Left lung (tissue), 4 donors: ENCODE measurements at regions not wholly inside any gene's neighbourhood (a gene's known extent, or its start where the extent isn't known, plus 50 kb on each side); places are given as distances from the start of the nearest gene placed in this dataset.

ENCODE experiments used
- ATAC-seq: fragments of 200-7000 bp; cut with Tn5 transposase; one replicate; pipeline ENCODE4 v1.9.1; 2020; ENCODE audit warnings: moderate library complexity
- DNase-seq, 4 donors: peaks; one replicate each; pipeline ENCODE4 v3.0.0-alpha.2; 2013 to 2020
- H3K27ac ChIP-seq, 2 donors: fragments of 200-600 bp; sonication (generic) in 1 of 2; one replicate each; pipeline versions ENCODE4 v1.5.0 to v1.8.0; 2020 to 2021
- H3K27me3 ChIP-seq, 2 donors: fragments of 200-600 bp; sonication (generic) in 1 of 2; one replicate each; pipeline versions ENCODE4 v1.5.0 to v1.8.0; 2020 to 2021
- H3K36me3 ChIP-seq, 2 donors: fragments of 200-600 bp; sonication (generic) in 1 of 2; one replicate each; pipeline versions ENCODE4 v1.5.0 to v1.8.0; 2020 to 2021
- H3K4me1 ChIP-seq, 2 donors: fragments of 200-600 bp; one replicate each; pipeline ENCODE4 v1.8.0; 2021
- H3K4me3 ChIP-seq, 2 donors: fragments of 200-600 bp; sonication (generic) in 1 of 2; one replicate each; pipeline versions ENCODE4 v1.5.0 to v1.8.0; 2020 to 2021; ENCODE audit warnings: mild to moderate bottlenecking in 1 of 2
- H3K9me3 ChIP-seq, 2 donors: fragments of 200-600 bp; sonication (generic) in 1 of 2; one replicate each; pipeline versions ENCODE4 v1.5.0 to v1.8.0; 2020 to 2021
- intact Hi-C, 2 donors: fragments of 100-400 bp; cut with DNase I; formaldehyde crosslinking; loops; one replicate each; pipeline versions ENCODE4 v1.11.2 to v1.14.2; 2022
- TF ChIP-seq, protein P1 (sequence below), 2 donors: fragments of 200-600 bp; sonication (generic) in 1 of 2; IDR thresholded peaks; one replicate each; pipeline versions ENCODE4 v1.5.0 to v1.8.0; 2021; ENCODE audit warnings: antibody characterized with exemption in 2 of 2
- donor health status: DM: no; HTN: yes; CAD: no.
- donor health status: DM: no; HTN: no; CAD: no.

GRCh38 chrY:17398336-17399072, 481.5 kb downstream of the CDY2B start:
- TF ChIP-seq, protein P1, sequence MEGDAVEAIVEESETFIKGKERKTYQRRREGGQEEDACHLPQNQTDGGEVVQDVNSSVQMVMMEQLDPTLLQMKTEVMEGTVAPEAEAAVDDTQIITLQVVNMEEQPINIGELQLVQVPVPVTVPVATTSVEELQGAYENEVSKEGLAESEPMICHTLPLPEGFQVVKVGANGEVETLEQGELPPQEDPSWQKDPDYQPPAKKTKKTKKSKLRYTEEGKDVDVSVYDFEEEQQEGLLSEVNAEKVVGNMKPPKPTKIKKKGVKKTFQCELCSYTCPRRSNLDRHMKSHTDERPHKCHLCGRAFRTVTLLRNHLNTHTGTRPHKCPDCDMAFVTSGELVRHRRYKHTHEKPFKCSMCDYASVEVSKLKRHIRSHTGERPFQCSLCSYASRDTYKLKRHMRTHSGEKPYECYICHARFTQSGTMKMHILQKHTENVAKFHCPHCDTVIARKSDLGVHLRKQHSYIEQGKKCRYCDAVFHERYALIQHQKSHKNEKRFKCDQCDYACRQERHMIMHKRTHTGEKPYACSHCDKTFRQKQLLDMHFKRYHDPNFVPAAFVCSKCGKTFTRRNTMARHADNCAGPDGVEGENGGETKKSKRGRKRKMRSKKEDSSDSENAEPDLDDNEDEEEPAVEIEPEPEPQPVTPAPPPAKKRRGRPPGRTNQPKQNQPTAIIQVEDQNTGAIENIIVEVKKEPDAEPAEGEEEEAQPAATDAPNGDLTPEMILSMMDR (IDR thresholded peaks at IDR 0.05), result no peak
- DNase-seq, result no peak
- Histone ChIP-seq H3K4me1 (no peaks in the 10 kb centered on the region), H3K27ac (no peak overlapping the region), H3K36me3 (no peaks in the 10 kb centered on the region), H3K27me3 (no peaks in the 10 kb centered on the region), H3K4me3 (no peak overlapping the region), H3K9me3 (no peaks in the 10 kb centered on the region)
- no peak for ATAC-seq
- intact Hi-C loops, result no loop called here

- TF ChIP-seq, protein P1 (IDR thresholded peaks at IDR 0.05), result no peak
- no peaks in the 10 kb centered on the region for H3K9me3 ChIP-seq
- no peak overlapping the region for H3K4me3 ChIP-seq
- ATAC-seq, result no peak
- H3K36me3 ChIP-seq, result no peaks in the 10 kb centered on the region
- no peaks in the 10 kb centered on the region for H3K4me1 ChIP-seq
- DNase-seq, result no peak
- no peak overlapping the region for H3K27ac ChIP-seq
- H3K27me3 ChIP-seq, result no peaks in the 10 kb centered on the region
- intact Hi-C loops, result no loop called here
These were observed 482.4 kb downstream of the CDY2B start for GRCh38 chrY:17397659-17398058.

DNA sequence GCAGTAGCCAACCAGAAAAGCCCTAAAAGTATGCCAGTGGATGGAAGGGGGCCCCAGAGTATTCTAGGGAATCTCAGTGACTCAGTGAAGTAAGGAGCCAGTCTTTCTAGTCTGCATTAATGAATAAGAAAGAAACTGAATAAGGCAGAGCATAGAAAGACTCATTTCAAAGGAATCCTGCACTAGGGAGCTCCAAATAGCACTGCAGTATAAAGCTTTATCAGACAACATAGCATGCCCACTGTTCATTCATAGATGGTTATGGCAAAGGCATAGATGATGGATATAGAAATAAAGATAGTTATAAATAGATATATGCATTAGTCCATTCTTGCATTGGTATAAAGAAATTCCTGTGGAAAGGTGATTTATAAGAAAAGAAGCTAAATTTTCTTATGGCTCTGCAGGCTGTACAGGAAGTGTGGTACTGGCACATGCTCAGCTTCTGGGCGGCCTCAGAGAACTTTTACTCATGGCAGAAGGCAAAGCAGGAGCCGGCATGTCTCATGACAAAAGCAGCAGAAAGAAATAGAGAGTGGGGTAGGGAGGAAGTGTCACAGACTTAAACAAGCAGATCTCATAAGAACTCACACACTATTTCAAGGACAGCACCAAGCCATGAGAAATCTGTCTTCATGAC, 498.5 kb downstream of the CDY2B start:
- Histone ChIP-seq H3K27me3 (no peaks in the 10 kb centered on the region), H3K4me3 (no peak overlapping the region), H3K27ac (no peak overlapping the region), H3K9me3 (no peaks in the 10 kb centered on the region), H3K4me1 (no peaks in the 10 kb centered on the region), H3K36me3 (no peaks in the 10 kb centered on the region)
- no peak for ATAC-seq
- intact Hi-C loops, result no loop called here
- no peak for DNase-seq
- TF ChIP-seq, protein P1 (IDR thresholded peaks at IDR 0.05), result no peak

DNA sequence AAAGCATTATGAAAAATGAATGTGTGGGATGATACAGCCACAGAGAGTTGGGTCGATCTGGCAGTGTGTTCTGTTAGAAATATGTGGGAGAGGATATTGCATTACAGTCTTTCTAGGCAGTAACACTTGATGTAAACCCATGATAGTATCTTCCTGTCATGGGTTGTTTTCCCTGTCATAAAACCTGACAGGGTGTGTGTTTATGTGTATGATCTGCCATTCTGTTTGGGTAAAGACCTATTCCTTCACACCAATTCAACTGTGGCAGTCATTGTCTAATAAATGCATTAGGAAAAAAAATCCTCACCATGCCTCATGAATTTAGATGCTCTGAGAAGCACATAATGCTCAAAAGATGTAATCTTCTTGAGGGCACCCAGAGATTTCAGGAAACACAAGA, 501.7 kb downstream of the CDY2B start:
- TF ChIP-seq, protein P1 (IDR thresholded peaks at IDR 0.05), result no peak
- ATAC-seq (no peak), DNase-seq (no peak)
- H3K27me3 ChIP-seq, result no peaks in the 10 kb centered on the region
- no peaks in the 10 kb centered on the region for H3K4me1 ChIP-seq
- no peaks in the 10 kb centered on the region for H3K9me3 ChIP-seq
- no peaks in the 10 kb centered on the region for H3K36me3 ChIP-seq
- no peak overlapping the region for H3K27ac ChIP-seq
- no peak overlapping the region for H3K4me3 ChIP-seq
- intact Hi-C loops, result no loop called here

GRCh38 chrY:17368413-17368812, 511.6 kb downstream of the CDY2B start:
- H3K27me3 ChIP-seq, result no peaks in the 10 kb centered on the region
- H3K9me3 ChIP-seq, result no peaks in the 10 kb centered on the region
- intact Hi-C loops, result no loop called here
- no peaks in the 10 kb centered on the region for H3K4me1 ChIP-seq
- DNase-seq (no peak), ATAC-seq (no peak)
- H3K36me3 ChIP-seq, result no peaks in the 10 kb centered on the region
- H3K27ac ChIP-seq, result no peak overlapping the region
- TF ChIP-seq, protein P1 (IDR thresholded peaks at IDR 0.05), result no peak
- no peak overlapping the region for H3K4me3 ChIP-seq
